AML-193 (cell line): ENCODE measurements at regions not wholly inside any gene's neighbourhood (a gene's known extent, or its start where the extent isn't known, plus 50 kb on each side); places are given as distances from the start of the nearest gene placed in this dataset.
"Not testable (repeated sequence)": the region's sequence is repeated elsewhere in the genome, so short reads cannot be mapped to it uniquely, and the experiment has no call there.

ENCODE experiments used
- DNase-seq, 2 experiments: peaks; one replicate each; lab custom pipeline; 2025; lab: John Stamatoyannopoulos, UW

- DNase-seq, result no peak
These were observed 604.3 kb upstream of the RBFOX1 start for GRCh38 chr16:6728381-6728780.

GRCh38 chr16:6726621-6727020 lies 606.0 kb upstream of the RBFOX1 start:
- DNase-seq, result no peak

- DNase-seq, result no peak
These were observed 606.9 kb upstream of the RBFOX1 start for GRCh38 chr16:6725634-6726331.

- DNase-seq, result not testable (repeated sequence)
These were observed 607.4 kb upstream of the RBFOX1 start for GRCh38 chr16:6725206-6725605.

GRCh38 chr16:6722786-6723185 lies 609.9 kb upstream of the RBFOX1 start:
- no peak for DNase-seq

GRCh38 chr16:6714510-6714909 lies 618.1 kb upstream of the RBFOX1 start:
- no peak for DNase-seq

- DNase-seq, result no peak
These were observed 622.9 kb upstream of the RBFOX1 start for GRCh38 chr16:6709736-6710135.

- DNase-seq, result no peak
These were observed 623.9 kb upstream of the RBFOX1 start for GRCh38 chr16:6708576-6709215.

- no peak for DNase-seq
These were observed 628.2 kb upstream of the RBFOX1 start for GRCh38 chr16:6704306-6704930.

- DNase-seq, result no peak
These were observed 631.5 kb upstream of the RBFOX1 start for GRCh38 chr16:6701096-6701495.

GRCh38 chr16:6698548-6698947 lies 634.1 kb upstream of the RBFOX1 start:
- DNase-seq, result no peak

GRCh38 chr16:6695666-6696065 lies 637.0 kb upstream of the RBFOX1 start:
- DNase-seq, result no peak

GRCh38 chr16:6694636-6695035 lies 638.0 kb upstream of the RBFOX1 start:
- no peak for DNase-seq

- DNase-seq, result not testable (repeated sequence)
These were observed 639.2 kb upstream of the RBFOX1 start for GRCh38 chr16:6693418-6693817.

GRCh38 chr16:6692874-6693273 lies 639.8 kb upstream of the RBFOX1 start:
- DNase-seq, result no peak

- no peak for DNase-seq
These were observed 641.9 kb upstream of the RBFOX1 start for GRCh38 chr16:6690741-6691140.

GRCh38 chr16:6689643-6690042 lies 643.0 kb upstream of the RBFOX1 start:
- no peak for DNase-seq

- no peak for DNase-seq
These were observed 645.1 kb upstream of the RBFOX1 start for GRCh38 chr16:6687593-6687992.

- peak; percentile 1 to 9 for DNase-seq
These were observed 648.5 kb upstream of the RBFOX1 start for GRCh38 chr16:6684076-6684673.

- peak in 1 of 2 experiments; percentile 0 for DNase-seq
These were observed 650.4 kb upstream of the RBFOX1 start for GRCh38 chr16:6682142-6682811.

GRCh38 chr16:6678586-6678985 lies 654.1 kb upstream of the RBFOX1 start:
- DNase-seq, result no peak

GRCh38 chr16:6674071-6674470 lies 658.6 kb upstream of the RBFOX1 start:
- DNase-seq, result no peak
